MM.1S (cell line): ENCODE measurements at regions not wholly inside any gene's neighbourhood (a gene's known extent, or its start where the extent isn't known, plus 50 kb on each side); places are given as distances from the start of the nearest gene placed in this dataset.

Experiments used
- DNase-seq: peaks from one replicate; pipeline ENCODE4 v3.0.0-alpha.2; 2015
- H2AFZ ChIP-seq: fragments of 300-600 bp; sonication (generic); 2 replicates; pipeline ENCODE4 v1.6.0; 2016; ENCODE audit warnings: antibody characterized with exemption, low read length
- H3F3A ChIP-seq: fragments of 300-600 bp; sonication (generic); 2 replicates; pipeline ENCODE4 v1.6.1; 2016; ENCODE audit warnings: mild to moderate bottlenecking, antibody characterized with exemption, low read length, moderate library complexity, mixed read lengths; ENCODE audit not compliant: insufficient read depth
- H3K27ac ChIP-seq: fragments of 300-600 bp; sonication (generic); 2 replicates; pipeline ENCODE4 v1.5.1; 2016; ENCODE audit warnings: mild to moderate bottlenecking, low read length
- H3K27me3 ChIP-seq: fragments of 300-600 bp; sonication (generic); replicated peaks from 2 replicates; pipeline ENCODE4 v1.6.0; 2016; ENCODE audit warnings: low read length; ENCODE audit not compliant: insufficient read depth
- H3K36me3 ChIP-seq: fragments of 300-600 bp; sonication (generic); replicated peaks from 2 replicates; pipeline ENCODE4 v1.6.1; 2016; ENCODE audit warnings: mild to moderate bottlenecking, low read length, mixed read lengths; ENCODE audit not compliant: insufficient read depth
- H3K4me1 ChIP-seq: fragments of 300-600 bp; sonication (generic); 2 replicates; pipeline ENCODE4 v1.6.1; 2016; ENCODE audit warnings: low read length, mixed read lengths
- H3K4me2 ChIP-seq: fragments of 300-600 bp; sonication (generic); 2 replicates; pipeline ENCODE4 v1.6.0; 2016; ENCODE audit warnings: low read depth, low read length
- H3K4me3 ChIP-seq: fragments of 300-600 bp; sonication (generic); 2 replicates; pipeline ENCODE4 v1.5.1; 2016; ENCODE audit warnings: low read length, mixed read lengths
- H3K79me2 ChIP-seq: fragments of 300-600 bp; sonication (generic); 2 replicates; pipeline ENCODE4 v1.6.1; 2016; ENCODE audit warnings: mixed run types, low read length, mixed read lengths
- H3K9ac ChIP-seq: fragments of 300-600 bp; sonication (generic); 2 replicates; pipeline ENCODE4 v1.6.1; 2016; ENCODE audit warnings: low read length, mixed read lengths
- H3K9me2 ChIP-seq: fragments of 300-600 bp; sonication (generic); replicated peaks from 2 replicates; pipeline ENCODE4 v1.6.1; 2016; ENCODE audit warnings: mild to moderate bottlenecking, low read length, mixed read lengths; ENCODE audit not compliant: insufficient read depth
- H3K9me3 ChIP-seq: fragments of 300-600 bp; sonication (generic); replicated peaks from 2 replicates; pipeline ENCODE4 v1.6.1; 2016; ENCODE audit warnings: mild to moderate bottlenecking, low read length, mixed read lengths; ENCODE audit not compliant: insufficient read depth
- H4K20me1 ChIP-seq: fragments of 300-600 bp; sonication (generic); 2 replicates; pipeline ENCODE4 v1.6.1; 2016; ENCODE audit warnings: mild to moderate bottlenecking, low read length, moderate library complexity, mixed read lengths; ENCODE audit not compliant: insufficient read depth
- CTCF ChIP-seq: fragments of 300-600 bp; sonication (generic); IDR thresholded peaks from 2 replicates; pipeline ENCODE4 v1.5.1; 2016; ENCODE audit warnings: antibody characterized with exemption, low read length, mixed read lengths
- EZH2 ChIP-seq: fragments of 300-600 bp; sonication (generic); optimal IDR thresholded peaks from 2 replicates; pipeline ENCODE3; 2017; ENCODE audit warnings: low read depth, mild to moderate bottlenecking, antibody characterized with exemption, low read length, mixed read lengths
- EZH2phosphoT487 ChIP-seq: fragments of 300-600 bp; sonication (generic); IDR thresholded peaks from 2 replicates; pipeline ENCODE4 v1.6.1; 2018; ENCODE audit warnings: antibody characterized with exemption, low read length

- H3K9ac ChIP-seq: no peak overlapping the region
- no peaks in the 10 kb centered on the region for H3F3A ChIP-seq
- no peak for DNase-seq
- H2AFZ ChIP-seq: no peak overlapping the region
- H3K4me2 ChIP-seq: no peak overlapping the region
- H3K4me3 ChIP-seq: no peak overlapping the region
- no peaks in the 10 kb centered on the region for H3K4me1 ChIP-seq
- TF ChIP-seq EZH2phosphoT487 (no peak), EZH2 (no peak)
- H3K79me2 ChIP-seq: no peaks in the 10 kb centered on the region
- no peaks in the 10 kb centered on the region for H3K36me3 ChIP-seq
- no peaks in the 10 kb centered on the region for H3K9me2 ChIP-seq
- no peaks in the 10 kb centered on the region for H3K9me3 ChIP-seq
- no peaks in the 10 kb centered on the region for H4K20me1 ChIP-seq
- H3K27ac ChIP-seq: no peak overlapping the region
- no peaks in the 10 kb centered on the region for H3K27me3 ChIP-seq
Measured at GRCh38 chr5:97728920-97729319, 545.9 kb upstream of the RIOK2 start.

GRCh38 chr5:97729938-97730337, 546.9 kb upstream of the RIOK2 start:
- H3K79me2 ChIP-seq: no peaks in the 10 kb centered on the region
- no peaks in the 10 kb centered on the region for H3K27me3 ChIP-seq
- no peak overlapping the region for H2AFZ ChIP-seq
- no peaks in the 10 kb centered on the region for H3F3A ChIP-seq
- DNase-seq: no peak
- H4K20me1 ChIP-seq: no peaks in the 10 kb centered on the region
- no peak overlapping the region for H3K4me3 ChIP-seq
- no peaks in the 10 kb centered on the region for H3K36me3 ChIP-seq
- no peak overlapping the region for H3K9ac ChIP-seq
- no peak overlapping the region for H3K4me2 ChIP-seq
- no peaks in the 10 kb centered on the region for H3K9me2 ChIP-seq
- H3K27ac ChIP-seq: no peak overlapping the region
- H3K4me1 ChIP-seq: no peaks in the 10 kb centered on the region
- H3K9me3 ChIP-seq: no peaks in the 10 kb centered on the region
- TF ChIP-seq CTCF (no peak), EZH2 (no peak), EZH2phosphoT487 (no peak)

GRCh38 chr5:97735209-97735608, 552.2 kb upstream of the RIOK2 start:
- Histone ChIP-seq H3K36me3 (no peaks in the 10 kb centered on the region), H3K27me3 (no peaks in the 10 kb centered on the region), H3K79me2 (no peaks in the 10 kb centered on the region), H3F3A (no peaks in the 10 kb centered on the region), H3K4me2 (no peak overlapping the region), H3K9me2 (no peaks in the 10 kb centered on the region), H3K4me3 (no peak overlapping the region), H3K27ac (no peak overlapping the region), H3K9me3 (no peaks in the 10 kb centered on the region), H3K9ac (no peak overlapping the region), H2AFZ (no peak overlapping the region), H4K20me1 (no peaks in the 10 kb centered on the region), H3K4me1 (no peaks in the 10 kb centered on the region)
- TF ChIP-seq EZH2: no peak
- no peak for DNase-seq

DNA sequence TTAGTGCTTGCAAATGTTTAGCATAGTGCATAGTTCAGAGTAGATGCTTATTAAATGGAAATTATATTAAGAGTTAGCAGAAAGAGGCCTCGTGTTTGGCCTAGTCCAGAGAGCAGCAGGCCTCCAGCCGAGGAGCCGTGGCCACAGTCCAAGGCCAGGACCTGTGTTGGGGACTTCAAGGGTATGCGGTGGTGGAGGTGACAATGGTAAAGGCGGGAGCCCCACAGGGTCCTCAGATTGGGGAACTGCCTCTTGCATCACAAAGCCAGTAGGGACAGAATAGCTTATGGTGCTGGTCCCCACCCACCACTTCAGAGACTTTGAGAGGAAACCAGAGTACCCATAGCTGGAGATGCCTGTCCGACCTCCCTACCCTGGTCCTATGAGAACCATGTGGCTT, 554.6 kb upstream of the RIOK2 start:
- H3K9ac ChIP-seq: no peak overlapping the region
- no peaks in the 10 kb centered on the region for H3K9me2 ChIP-seq
- H3K4me2 ChIP-seq: no peak overlapping the region
- no peak overlapping the region for H3K4me3 ChIP-seq
- no peaks in the 10 kb centered on the region for H3K4me1 ChIP-seq
- no peak overlapping the region for H3K27ac ChIP-seq
- no peaks in the 10 kb centered on the region for H3K79me2 ChIP-seq
- H4K20me1 ChIP-seq: no peaks in the 10 kb centered on the region
- H3K9me3 ChIP-seq: no peaks in the 10 kb centered on the region
- no peaks in the 10 kb centered on the region for H3K27me3 ChIP-seq
- no peaks in the 10 kb centered on the region for H3K36me3 ChIP-seq
- TF ChIP-seq CTCF: no peak
- TF ChIP-seq EZH2phosphoT487: no peak
- TF ChIP-seq EZH2: no peak
- no peaks in the 10 kb centered on the region for H3F3A ChIP-seq
- DNase-seq: no peak
- H2AFZ ChIP-seq: no peak overlapping the region
